Activated CD8-positive, alpha-beta T cell treated with anti-CD3 and anti-CD28 coated beads, Interleukin-2, amount 10 ng/mL, durations not matched to agents 7 days and 5 days (primary cell): ENCODE measurements at regions not wholly inside any gene's neighbourhood (a gene's known extent, or its start where the extent isn't known, plus 50 kb on each side); places are given as distances from the start of the nearest gene placed in this dataset.
"Not testable (repeated sequence)": the region's sequence is repeated elsewhere in the genome, so short reads cannot be mapped to it uniquely, and the experiment has no call there.

Experiments used
- ATAC-seq: fragments of 150-1000 bp; cut with Tn5 transposase; one replicate; pipeline ENCODE4 v1.10.0; 2021; ENCODE audit warnings: moderate library complexity
- CTCF ChIA-PET: fragments of 350-600 bp; sonication (Branson Sonifier 250); formaldehyde crosslinking; loops from one replicate; lab custom pipeline; 2021; ENCODE audit warnings: antibody characterized with exemption; lab: Charles Lee
- POLR2A ChIA-PET: fragments of 350-600 bp; sonication (Branson Sonifier 250); formaldehyde crosslinking; loops from one replicate; lab custom pipeline; 2021; ENCODE audit warnings: antibody characterized with exemption; lab: Charles Lee
- DNase-seq: peaks from one replicate; pipeline ENCODE4 v3.0.0-alpha.2; 2020
- H3K27ac Mint-ChIP-seq: one replicate; pipeline ENCODE4 v1.8.0; 2021; ENCODE audit warnings: mild to moderate bottlenecking, mixed read lengths
- H3K27me3 Mint-ChIP-seq: one replicate; pipeline ENCODE4 v1.8.0; 2021; ENCODE audit warnings: low read depth, mixed read lengths
- H3K36me3 Mint-ChIP-seq: one replicate; pipeline ENCODE4 v1.8.0; 2021; ENCODE audit warnings: low read depth, mixed read lengths
- H3K4me1 Mint-ChIP-seq: one replicate; pipeline ENCODE4 v1.8.0; 2021; ENCODE audit warnings: low read depth, mixed read lengths
- H3K4me3 Mint-ChIP-seq: one replicate; pipeline ENCODE4 v1.8.0; 2021; ENCODE audit warnings: mild to moderate bottlenecking, mixed read lengths
- H3K9me3 Mint-ChIP-seq: one replicate; pipeline ENCODE4 v1.8.0; 2022; ENCODE audit warnings: mixed read lengths; ENCODE audit not compliant: insufficient read depth

GRCh38 chr20:53863923-53864641 lies 206.3 kb downstream of the BCAS1 start:
- DNase-seq, ATAC-seq, H3K36me3 Mint-ChIP-seq, H3K9me3 Mint-ChIP-seq, H3K27me3 Mint-ChIP-seq, H3K4me3 Mint-ChIP-seq, H3K27ac Mint-ChIP-seq: not testable (repeated sequence)
- ChIA-PET POLR2A (interaction anchor here (0.5 to 1.2 kb wide), 2 partner anchors 20 to 278 kb away, joined by 3 read pairs; no protein-coding TSS in a partner anchor), CTCF (interaction anchor here (1.4 to 5.4 kb wide), 7 partner anchors 17 to 108 kb away, joined by 3 to 32 read pairs (median 10); no protein-coding TSS in a partner anchor)
- H3K4me1 Mint-ChIP-seq = peaks cover 48% of the 10 kb centered on the region

- not testable (repeated sequence) for ATAC-seq, H3K4me3 Mint-ChIP-seq, H3K9me3 Mint-ChIP-seq, DNase-seq, H3K27ac Mint-ChIP-seq, H3K27me3 Mint-ChIP-seq, H3K36me3 Mint-ChIP-seq
- CTCF ChIA-PET = interaction anchor here (1.4 to 5.4 kb wide), 2 partner anchors 17 to 23 kb away, joined by 3 to 32 read pairs; no protein-coding TSS in a partner anchor
- POLR2A ChIA-PET = interaction anchor here (0.5 kb wide), 1 partner anchor 278 kb away, joined by 3 read pairs; no protein-coding TSS in a partner anchor
- H3K4me1 Mint-ChIP-seq = peaks cover 48% of the 10 kb centered on the region
These were observed 206.9 kb downstream of the BCAS1 start for GRCh38 chr20:53863535-53863922.

- ATAC-seq, POLR2A ChIA-PET: not testable (repeated sequence)
- CTCF ChIA-PET = interaction anchor here (0.6 to 1.4 kb wide), 2 partner anchors 23 to 229 kb away, joined by 3 read pairs; no protein-coding TSS in a partner anchor
These were observed 207.4 kb downstream of the BCAS1 start for GRCh38 chr20:53863039-53863438.

GRCh38 chr20:53862490-53862889 lies 207.9 kb downstream of the BCAS1 start:
- H3K36me3 Mint-ChIP-seq, H3K27ac Mint-ChIP-seq, ATAC-seq, H3K9me3 Mint-ChIP-seq, DNase-seq, POLR2A ChIA-PET, H3K4me3 Mint-ChIP-seq, H3K27me3 Mint-ChIP-seq: not testable (repeated sequence)
- CTCF ChIA-PET = interaction anchor here (0.6 to 1.3 kb wide), 3 partner anchors 10 to 230 kb away, joined by 3 to 4 read pairs (median 4); no protein-coding TSS in a partner anchor
- peaks cover 49% of the 10 kb centered on the region for H3K4me1 Mint-ChIP-seq

More at GRCh38 chr20:53863039-53863438, 207.4 kb downstream of the BCAS1 start:
- peaks cover 49% of the 10 kb centered on the region for H3K4me1 Mint-ChIP-seq
- not testable (repeated sequence) for H3K4me3 Mint-ChIP-seq, H3K27me3 Mint-ChIP-seq, H3K36me3 Mint-ChIP-seq, H3K9me3 Mint-ChIP-seq, H3K27ac Mint-ChIP-seq, DNase-seq

- CTCF ChIA-PET = interaction anchor here (0.9 to 1.3 kb wide), 3 partner anchors 9 to 15 kb away, joined by 3 to 4 read pairs (median 4); no protein-coding TSS in a partner anchor
- H3K4me1 Mint-ChIP-seq = peaks cover 49% of the 10 kb centered on the region
- ATAC-seq, H3K27me3 Mint-ChIP-seq, H3K27ac Mint-ChIP-seq, H3K4me3 Mint-ChIP-seq, H3K9me3 Mint-ChIP-seq, H3K36me3 Mint-ChIP-seq, POLR2A ChIA-PET, DNase-seq: not testable (repeated sequence)
These were observed 208.3 kb downstream of the BCAS1 start for GRCh38 chr20:53862136-53862397.

- ATAC-seq = no peak
- H3K27ac Mint-ChIP-seq = no peak overlapping the region
- peaks cover 9% of the 10 kb centered on the region for H3K36me3 Mint-ChIP-seq
- H3K9me3 Mint-ChIP-seq = peaks cover 3% of the 10 kb centered on the region
- H3K4me1 Mint-ChIP-seq = peaks cover 45% of the 10 kb centered on the region
- ChIA-PET POLR2A (no interaction called here), CTCF (interaction anchor here (0.5 to 1.7 kb wide), 5 partner anchors 11 to 202 kb away, joined by 3 to 5 read pairs (median 3); no protein-coding TSS in a partner anchor)
- no peak for DNase-seq
- no peak overlapping the region for H3K4me3 Mint-ChIP-seq
- no peaks in the 10 kb centered on the region for H3K27me3 Mint-ChIP-seq
These were observed 210.7 kb downstream of the BCAS1 start for GRCh38 chr20:53859684-53860083.

- CTCF ChIA-PET = interaction anchor here (0.5 to 2.4 kb wide), 6 partner anchors 12 to 105 kb away, joined by 3 to 7 read pairs (median 4); no protein-coding TSS in a partner anchor
- H3K4me3 Mint-ChIP-seq, DNase-seq, H3K36me3 Mint-ChIP-seq, H3K9me3 Mint-ChIP-seq, POLR2A ChIA-PET, H3K27me3 Mint-ChIP-seq, ATAC-seq, H3K27ac Mint-ChIP-seq: not testable (repeated sequence)
- peaks cover 41% of the 10 kb centered on the region for H3K4me1 Mint-ChIP-seq
These were observed 211.4 kb downstream of the BCAS1 start for GRCh38 chr20:53859009-53859408.

GRCh38 chr20:53858516-53858915 lies 211.9 kb downstream of the BCAS1 start:
- not testable (repeated sequence) for ATAC-seq, H3K4me3 Mint-ChIP-seq, H3K27ac Mint-ChIP-seq, H3K36me3 Mint-ChIP-seq, DNase-seq, H3K9me3 Mint-ChIP-seq, H3K27me3 Mint-ChIP-seq
- CTCF ChIA-PET = interaction anchor here (1.4 to 2.5 kb wide), 4 partner anchors 12 to 104 kb away, joined by 3 to 10 read pairs (median 6); no protein-coding TSS in a partner anchor
- POLR2A ChIA-PET = interaction anchor here (0.7 kb wide), 1 partner anchor 25 kb away, joined by 3 read pairs; no protein-coding TSS in a partner anchor
- H3K4me1 Mint-ChIP-seq = peaks cover 37% of the 10 kb centered on the region

- peaks cover 3% of the 10 kb centered on the region for H3K9me3 Mint-ChIP-seq
- no peak overlapping the region for H3K4me3 Mint-ChIP-seq
- DNase-seq (no peak), ATAC-seq (peak; percentile 59)
- CTCF ChIA-PET = interaction anchor here (1.1 to 2.5 kb wide), 8 partner anchors 9 to 103 kb away, joined by 3 to 10 read pairs (median 6); no protein-coding TSS in a partner anchor
- H3K27ac Mint-ChIP-seq = peak overlapping the region; percentile 59
- peaks cover 39% of the 10 kb centered on the region for H3K4me1 Mint-ChIP-seq
- POLR2A ChIA-PET = interaction anchor here (0.7 kb wide), 2 partner anchors 25 to 77 kb away, joined by 3 read pairs; no protein-coding TSS in a partner anchor
- H3K36me3 Mint-ChIP-seq = peaks cover 14% of the 10 kb centered on the region
- H3K27me3 Mint-ChIP-seq = no peaks in the 10 kb centered on the region
These were observed 212.6 kb downstream of the BCAS1 start for GRCh38 chr20:53857723-53858236.

GRCh38 chr20:53856300-53857295 lies 213.8 kb downstream of the BCAS1 start:
- peaks cover 19% of the 10 kb centered on the region for H3K36me3 Mint-ChIP-seq

GRCh38 chr20:53855733-53856132 lies 214.7 kb downstream of the BCAS1 start:
- ChIA-PET CTCF (interaction anchor here (1.0 to 1.9 kb wide), 3 partner anchors 9 to 100 kb away, joined by 4 read pairs; no protein-coding TSS in a partner anchor), POLR2A (no interaction called here)
- no peaks in the 10 kb centered on the region for H3K27me3 Mint-ChIP-seq
- no peak overlapping the region for H3K4me3 Mint-ChIP-seq
- no peaks in the 10 kb centered on the region for H3K9me3 Mint-ChIP-seq
- H3K36me3 Mint-ChIP-seq = peaks cover 15% of the 10 kb centered on the region
- peak; percentile 30 for ATAC-seq
- DNase-seq = no peak
- no peak overlapping the region for H3K27ac Mint-ChIP-seq
- H3K4me1 Mint-ChIP-seq = peaks cover 47% of the 10 kb centered on the region

More at GRCh38 chr20:53856300-53857295, 213.8 kb downstream of the BCAS1 start:
- H3K4me3 Mint-ChIP-seq = no peak overlapping the region
- peaks cover 3% of the 10 kb centered on the region for H3K9me3 Mint-ChIP-seq
- CTCF ChIA-PET = interaction anchor here (1.0 to 2.5 kb wide), 8 partner anchors 9 to 100 kb away, joined by 3 to 10 read pairs (median 6); no protein-coding TSS in a partner anchor
- POLR2A ChIA-PET = interaction anchor here (0.6 to 0.7 kb wide), 2 partner anchors 45 to 78 kb away, joined by 3 read pairs; no protein-coding TSS in a partner anchor
- DNase-seq (no peak), ATAC-seq (no peak)
- peaks cover 46% of the 10 kb centered on the region for H3K4me1 Mint-ChIP-seq
- peak overlapping the region; percentile 37 for H3K27ac Mint-ChIP-seq
- H3K27me3 Mint-ChIP-seq = no peaks in the 10 kb centered on the region
